K562 (cell line): ENCODE measurements at regions not wholly inside any gene's neighbourhood (a gene's known extent, or its start where the extent isn't known, plus 50 kb on each side); places are given as distances from the start of the nearest gene placed in this dataset.

ENCODE experiments used
- ATAC-seq: fragments of 200-7000 bp; cut with Tn5 transposase; 3 replicates; pipeline ENCODE4 v1.9.1; 2020; ENCODE audit warnings: moderate library complexity
- BruUV-seq: library from RNA; stranded (reverse); fragments of 400-500 nt; replicated peaks from 2 replicates; lab custom pipeline; 2021; lab: Mats Ljungman, UMichigan
- CTCF ChIA-PET: fragments of 300-600 bp; formaldehyde crosslinking; extraction: SDS; loops from one replicate; lab custom pipeline; 2021; ENCODE audit warnings: low intra/inter-chr PET ratio; lab: Yijun Ruan, JAX
- POLR2A ChIA-PET: fragments of 300-600, 350-650 bp; sonication (Branson Sonifier 250); formaldehyde crosslinking; extraction: SDS; loops from one replicate; lab custom pipeline; 2021; ENCODE audit warnings: antibody characterized with exemption, inconsistent platforms; lab: Yijun Ruan, JAX
- DNase-seq, 4 experiments: peaks; one replicate each; pipeline versions ENCODE4 v3.0.0 to v3.0.0-alpha.2; 2011 to 2018; ENCODE audit warnings: low spot score in 3 of 4, mixed read lengths in 3 of 4; ENCODE audit errors: extremely low read depth in 1 of 4
- FAIRE-seq: peaks from 2 replicates; lab custom pipeline; 2011; peaks lifted over from hg19 to GRCh38; lab: Jason Lieb, UNC
- H2AFZ ChIP-seq: 2 replicates; pipeline ENCODE4 v1.6.0; 2011; ENCODE audit warnings: low read depth, low read length, control low read depth, inconsistent platforms
- H3K27ac ChIP-seq: fragments of 200-600 bp; 3 replicates; pipeline ENCODE4 v1.8.0; 2011; ENCODE audit warnings: low read depth, mild to moderate bottlenecking, control low read depth, inconsistent platforms, low read length, moderate library complexity, mixed read lengths; ENCODE audit errors: extremely low read depth
- H3K27me3 ChIP-seq, 2 experiments: fragments of 300-600 bp in 1 of 2; 2 replicates in 1 of 2; 3 replicates in 1 of 2; pipeline versions ENCODE4 v1.6.0 to v1.8.0; 2011; ENCODE audit warnings: inconsistent platforms in 2 of 2, low read length in 2 of 2, mild to moderate bottlenecking in 1 of 2, mixed read lengths in 1 of 2, moderate library complexity in 1 of 2; ENCODE audit not compliant: control insufficient read depth in 2 of 2, insufficient read depth in 2 of 2
- H3K36me3 ChIP-seq: fragments of 300-600 bp; 3 replicates; pipeline ENCODE4 v1.8.0; 2011; ENCODE audit warnings: mild to moderate bottlenecking, low read length, inconsistent platforms; ENCODE audit not compliant: control insufficient read depth, insufficient read depth
- H3K4me1 ChIP-seq, 2 experiments: fragments of 200-600 bp in 1 of 2; replicated peaks in 1 of 2; 2 replicates in 1 of 2; 3 replicates in 1 of 2; pipeline versions ENCODE4 v1.5.1 to v1.8.0; 2011; ENCODE audit warnings: inconsistent platforms in 2 of 2, low read length in 2 of 2, mild to moderate bottlenecking in 1 of 2, mixed read lengths in 1 of 2, moderate library complexity in 1 of 2; ENCODE audit not compliant: control insufficient read depth in 2 of 2, insufficient read depth in 2 of 2
- H3K4me2 ChIP-seq: 2 replicates; pipeline ENCODE4 v1.6.1; 2011; ENCODE audit warnings: low read length, control low read depth, inconsistent platforms, mixed read lengths; ENCODE audit not compliant: insufficient read depth
- H3K4me3 ChIP-seq: fragments of 200-600 bp; sonication (generic), shearing (Covaris generic); 2 replicates; pipeline ENCODE4 v1.5.1; 2016; ENCODE audit warnings: control low read depth, inconsistent platforms
- H3K79me2 ChIP-seq: fragments of 200-600 bp; 3 replicates; pipeline ENCODE4 v1.8.0; 2011; ENCODE audit warnings: low read length, inconsistent platforms; ENCODE audit not compliant: control insufficient read depth, insufficient read depth
- H3K9ac ChIP-seq, 2 experiments: 2 replicates each; pipeline versions ENCODE4 v1.6.0 to v1.6.1; 2011; ENCODE audit warnings: low read depth in 2 of 2, low read length in 2 of 2, control low read depth in 1 of 2, inconsistent platforms in 1 of 2, mild to moderate bottlenecking in 1 of 2, mixed read lengths in 1 of 2; ENCODE audit not compliant: insufficient read depth in 1 of 2
- H3K9me1 ChIP-seq: one replicate; pipeline ENCODE4 v1.6.0; 2011; ENCODE audit warnings: inconsistent platforms, mild to moderate bottlenecking, low read length, moderate library complexity; ENCODE audit not compliant: control insufficient read depth, insufficient read depth
- H3K9me3 ChIP-seq: replicated peaks from 2 replicates; pipeline ENCODE4 v1.5.1; 2011; ENCODE audit warnings: low read depth, low read length, inconsistent platforms; ENCODE audit not compliant: control insufficient read depth, insufficient read depth
- H4K20me1 ChIP-seq: replicated peaks from 2 replicates; pipeline ENCODE4 v1.6.1; 2011; ENCODE audit warnings: low read length, inconsistent platforms, mixed read lengths; ENCODE audit not compliant: control insufficient read depth, insufficient read depth
- CEBPG ChIP-seq, 3 experiments: fragments of 200-800 bp in 1 of 3; sonication (Bioruptor generic) in 1 of 3; sonication (generic) in 1 of 3; formaldehyde crosslinking in 1 of 3; IDR thresholded peaks in 2 of 3; conservative IDR thresholded peaks in 1 of 3; 2 replicates each; pipeline versions ENCODE4 v1.6.1 to v1.8.0; 2016 to 2022; ENCODE audit warnings: missing compliant biosample characterization in 2 of 3, missing genetic modification characterization in 2 of 3, mild to moderate bottlenecking in 1 of 3, missing genetic modification reagents in 1 of 3
- CXXC5 ChIP-seq: fragments of 250-450 bp; sonication (Bioruptor Pico); IDR thresholded peaks from 2 replicates; pipeline ENCODE4 v1.8.0; 2022; ENCODE audit warnings: inconsistent platforms, mild to moderate bottlenecking, moderate library complexity
- DDX20 ChIP-seq: fragments of 450-650 bp; IDR thresholded peaks from 2 replicates; pipeline ENCODE4 v1.6.1; 2016; ENCODE audit warnings: missing genetic modification characterization, low read depth, mild to moderate bottlenecking, missing compliant biosample characterization, moderate library complexity
- NCOA6 ChIP-seq: fragments of 450-650 bp; IDR thresholded peaks from 2 replicates; pipeline ENCODE4 v1.6.1; 2017; ENCODE audit warnings: mild to moderate bottlenecking
- NRF1 ChIP-seq, 2 experiments: fragments of 450-650 bp; IDR thresholded peaks in 1 of 2; conservative IDR thresholded peaks in 1 of 2; 2 replicates each; pipeline ENCODE4 v1.6.1; 2014; ENCODE audit warnings: mild to moderate bottlenecking in 2 of 2
- PRDM10 ChIP-seq: fragments of 450-650 bp; IDR thresholded peaks from 2 replicates; pipeline ENCODE4 v1.6.1; 2018; ENCODE audit not compliant: partially characterized antibody
- SIN3A ChIP-seq, 2 experiments: fragments of 150-350 bp in 1 of 2; IDR thresholded peaks; 2 replicates each; pipeline ENCODE4 v1.6.1; 2011 to 2016; ENCODE audit warnings: borderline replicate concordance in 2 of 2, low read depth in 2 of 2, low read length in 2 of 2, mild to moderate bottlenecking in 2 of 2, moderate library complexity in 2 of 2; ENCODE audit not compliant: control insufficient read depth in 1 of 2
- SPI1 ChIP-seq: IDR thresholded peaks from 2 replicates; pipeline ENCODE4 v1.6.1; 2011; ENCODE audit warnings: low read depth, low read length, control low read depth, borderline replicate concordance
- SRF ChIP-seq, 2 experiments: fragments of 250-450, 450-650 bp in 1 of 2; sonication (Bioruptor Pico) in 1 of 2; sonication (generic) in 1 of 2; formaldehyde crosslinking; IDR thresholded peaks; 2 replicates each; pipeline versions ENCODE4 v1.5.0 to v1.5.1; 2020 to 2022; ENCODE audit warnings: mild to moderate bottlenecking in 1 of 2, missing genetic modification reagents in 1 of 2
- ZNF263 ChIP-seq: sonication (generic); formaldehyde crosslinking; IDR thresholded peaks from 2 replicates; pipeline ENCODE4 v1.8.0; 2022; ENCODE audit warnings: mild to moderate bottlenecking, missing genetic modification reagents, borderline replicate concordance
- WGBS: fragments of 100-300 bp; shearing (Covaris generic); methylation state at CpG from one replicate; pipeline ENCODE4 v1.1.6; 2016; ENCODE audit warnings: low coverage, mixed read lengths; ENCODE audit not compliant: insufficient coverage; ENCODE audit errors: missing lambda C conversion rate; 5-methylcytosine and 5-hydroxymethylcytosine counted together
- in situ Hi-C: fragments of 300-500 bp; cut with MboI; formaldehyde crosslinking; loops from 4 replicates; pipeline ENCODE4 v1.15.0; 2018; ENCODE audit warnings: inconsistent platforms, mixed read lengths
- intact Hi-C: fragments of 100-400 bp; cut with micrococcal nuclease; formaldehyde crosslinking; loops from 2 replicates; pipeline ENCODE4 v1.14.2; 2022
- TF ChIP-seq, protein P1 (sequence below): sonication (generic); formaldehyde crosslinking; IDR thresholded peaks from 2 replicates; pipeline ENCODE4 v1.8.0; 2022; ENCODE audit warnings: mild to moderate bottlenecking, missing genetic modification reagents
- TF ChIP-seq, protein P2 (sequence below): fragments of 450-650 bp; IDR thresholded peaks from 2 replicates; pipeline ENCODE4 v1.7.0; 2016; ENCODE audit warnings: borderline replicate concordance
- TF ChIP-seq, protein P3 (sequence below), 3 experiments: fragments of 200-800 bp in 1 of 3; sonication (Bioruptor generic) in 1 of 3; sonication (generic) in 1 of 3; formaldehyde crosslinking in 1 of 3; IDR thresholded peaks; 2 replicates each; pipeline versions ENCODE4 v1.6.1 to v1.8.0; 2016 to 2022; ENCODE audit warnings: mild to moderate bottlenecking in 2 of 3, missing compliant biosample characterization in 2 of 3, missing genetic modification characterization in 2 of 3, missing genetic modification reagents in 1 of 3

GRCh38 chr2:67900826-67901225 is 162.0 kb downstream of the C1D start:
- Histone ChIP-seq H3K27me3 (peaks cover 9 to 15% of the 10 kb centered on the region in 2 experiments; a peak in 3 of 5 replicates), H3K4me1 (no peaks in the 10 kb centered on the region), H3K27ac (no peak overlapping the region), H3K4me3 (no peak overlapping the region), H2AFZ (no peak overlapping the region), H3K9me3 (no peaks in the 10 kb centered on the region), H3K36me3 (no peaks in the 10 kb centered on the region), H3K79me2 (no peaks in the 10 kb centered on the region), H4K20me1 (no peaks in the 10 kb centered on the region), H3K4me2 (no peak overlapping the region), H3K9ac (no peak overlapping the region), H3K9me1 (no peaks in the 10 kb centered on the region)
- ATAC-seq (no peak), FAIRE-seq (no peak), DNase-seq (no peak)
- BruUV-seq = no TSS peak
- 6% methylated on average over 1 of the region's 1 CpG for WGBS
- ChIA-PET CTCF (no interaction called here), POLR2A (no interaction called here)
- intact Hi-C loops (no loop called here), in situ Hi-C loops (no loop called here)
- TF ChIP-seq PRDM10 = no peak
- TF ChIP-seq SPI1 = no peak
- no peak for TF ChIP-seq CEBPG (CRISPR knock-in tag; IDR thresholded peaks at IDR 0.05)
- TF ChIP-seq CEBPG (tag; conservative IDR thresholded peaks at IDR 0.05 in 1 of 2, IDR thresholded peaks at IDR 0.05 in 1 of 2) = no peak
- TF ChIP-seq SRF (CRISPR knock-in tag; IDR thresholded peaks at IDR 0.05) = no peak
- no peak for TF ChIP-seq DDX20 (tag)
- TF ChIP-seq ZNF263 (CRISPR knock-in tag) = no peak
- TF ChIP-seq, protein P1, sequence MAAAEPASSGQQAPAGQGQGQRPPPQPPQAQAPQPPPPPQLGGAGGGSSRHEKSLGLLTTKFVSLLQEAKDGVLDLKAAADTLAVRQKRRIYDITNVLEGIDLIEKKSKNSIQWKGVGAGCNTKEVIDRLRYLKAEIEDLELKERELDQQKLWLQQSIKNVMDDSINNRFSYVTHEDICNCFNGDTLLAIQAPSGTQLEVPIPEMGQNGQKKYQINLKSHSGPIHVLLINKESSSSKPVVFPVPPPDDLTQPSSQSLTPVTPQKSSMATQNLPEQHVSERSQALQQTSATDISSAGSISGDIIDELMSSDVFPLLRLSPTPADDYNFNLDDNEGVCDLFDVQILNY (CRISPR knock-in tag) = no peak
- TF ChIP-seq CXXC5 (CRISPR knock-in tag) = no peak
- TF ChIP-seq, protein P2, sequence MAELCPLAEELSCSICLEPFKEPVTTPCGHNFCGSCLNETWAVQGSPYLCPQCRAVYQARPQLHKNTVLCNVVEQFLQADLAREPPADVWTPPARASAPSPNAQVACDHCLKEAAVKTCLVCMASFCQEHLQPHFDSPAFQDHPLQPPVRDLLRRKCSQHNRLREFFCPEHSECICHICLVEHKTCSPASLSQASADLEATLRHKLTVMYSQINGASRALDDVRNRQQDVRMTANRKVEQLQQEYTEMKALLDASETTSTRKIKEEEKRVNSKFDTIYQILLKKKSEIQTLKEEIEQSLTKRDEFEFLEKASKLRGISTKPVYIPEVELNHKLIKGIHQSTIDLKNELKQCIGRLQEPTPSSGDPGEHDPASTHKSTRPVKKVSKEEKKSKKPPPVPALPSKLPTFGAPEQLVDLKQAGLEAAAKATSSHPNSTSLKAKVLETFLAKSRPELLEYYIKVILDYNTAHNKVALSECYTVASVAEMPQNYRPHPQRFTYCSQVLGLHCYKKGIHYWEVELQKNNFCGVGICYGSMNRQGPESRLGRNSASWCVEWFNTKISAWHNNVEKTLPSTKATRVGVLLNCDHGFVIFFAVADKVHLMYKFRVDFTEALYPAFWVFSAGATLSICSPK = no peak
- TF ChIP-seq, protein P3, sequence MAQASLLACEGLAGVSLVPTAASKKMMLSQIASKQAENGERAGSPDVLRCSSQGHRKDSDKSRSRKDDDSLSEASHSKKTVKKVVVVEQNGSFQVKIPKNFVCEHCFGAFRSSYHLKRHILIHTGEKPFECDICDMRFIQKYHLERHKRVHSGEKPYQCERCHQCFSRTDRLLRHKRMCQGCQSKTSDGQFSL (CRISPR knock-in tag; IDR thresholded peaks at IDR 0.05) = no peak
- TF ChIP-seq, protein P3 (tag; IDR thresholded peaks at IDR 0.05) = no peak
- no peak for TF ChIP-seq SIN3A (IDR thresholded peaks at IDR 0.05; ENCODE audit: borderline replicate concordance in 2 of 2, control insufficient read depth in 1 of 2, low read depth in 2 of 2, low read length in 2 of 2)
- TF ChIP-seq NRF1 (conservative IDR thresholded peaks at IDR 0.05 in 1 of 2, IDR thresholded peaks at IDR 0.05 in 1 of 2) = no peak
- no peak for TF ChIP-seq NCOA6
